SK-N-SH (cell line): ENCODE measurements at regions not wholly inside any gene's neighbourhood (a gene's known extent, or its start where the extent isn't known, plus 50 kb on each side); places are given as distances from the start of the nearest gene placed in this dataset.

Experiments
- CTCF ChIA-PET: fragments of 300-600, 350-600 bp; formaldehyde crosslinking; extraction: SDS; loops from one replicate; lab custom pipeline; 2021; lab: Yijun Ruan, JAX
- POLR2A ChIA-PET: fragments of 350-600 bp; sonication (Branson Sonifier 250); formaldehyde crosslinking; extraction: SDS; loops from one replicate; lab custom pipeline; 2020; ENCODE audit warnings: antibody characterized with exemption, inconsistent platforms; lab: Yijun Ruan, JAX
- DNase-seq: peaks from one replicate; pipeline ENCODE4 v3.0.0; 2012
- H2AFZ ChIP-seq: fragments of 200-600 bp; sonication (generic); 2 replicates; pipeline ENCODE4 v1.8.1; 2016; ENCODE audit warnings: antibody characterized with exemption, mild to moderate bottlenecking, low read depth
- H3F3A ChIP-seq: fragments of 200-600 bp; sonication (generic); replicated peaks from 2 replicates; pipeline ENCODE3; 2016; ENCODE audit warnings: antibody characterized with exemption, mild to moderate bottlenecking; ENCODE audit not compliant: insufficient read depth
- H3K27ac ChIP-seq, 2 experiments: fragments of 200-500 bp in 1 of 2; fragments of 200-600 bp in 1 of 2; sonication (Bioruptor generic) in 1 of 2; sonication (generic), shearing (Covaris generic) in 1 of 2; 2 replicates each; pipeline versions ENCODE4 v1.5.1 to v1.6.1; 2014 to 2016; ENCODE audit warnings: low read depth in 2 of 2, inconsistent platforms in 1 of 2, low read length in 1 of 2, mild to moderate bottlenecking in 1 of 2, mixed read lengths in 1 of 2
- H3K27me3 ChIP-seq: fragments of 200-600 bp; sonication (generic), shearing (Covaris generic); 2 replicates; pipeline ENCODE4 v1.6.1; 2016; ENCODE audit warnings: mixed run types; ENCODE audit not compliant: insufficient read depth
- H3K36me3 ChIP-seq, 2 experiments: fragments of 200-500 bp in 1 of 2; fragments of 200-600 bp in 1 of 2; sonication (Bioruptor generic) in 1 of 2; sonication (generic) in 1 of 2; replicated peaks in 1 of 2; 2 replicates each; pipeline versions ENCODE3 to v1.5.1; 2014 to 2016; ENCODE audit warnings: low read length in 1 of 2, mild to moderate bottlenecking in 1 of 2; ENCODE audit not compliant: insufficient read depth in 2 of 2, control insufficient read depth in 1 of 2
- H3K4me1 ChIP-seq, 2 experiments: fragments of 200-500 bp in 1 of 2; fragments of 200-600 bp in 1 of 2; sonication (Bioruptor generic) in 1 of 2; sonication (generic), shearing (Covaris generic) in 1 of 2; 2 replicates each; pipeline versions ENCODE4 v1.5.1 to v1.6.1; 2014 to 2016; ENCODE audit warnings: low read depth in 1 of 2, low read length in 1 of 2, mixed run types in 1 of 2; ENCODE audit not compliant: insufficient read depth in 2 of 2, control insufficient read depth in 1 of 2
- H3K4me2 ChIP-seq: fragments of 200-600 bp; sonication (generic), shearing (Covaris generic); 2 replicates; pipeline ENCODE4 v1.6.1; 2017; ENCODE audit warnings: mixed run types
- H3K4me3 ChIP-seq, 2 experiments: fragments of 200-500 bp in 1 of 2; fragments of 200-600 bp in 1 of 2; sonication (Bioruptor generic) in 1 of 2; sonication (generic), shearing (Covaris generic) in 1 of 2; 2 replicates each; pipeline versions ENCODE4 v1.5.1 to v1.8.1; 2014 to 2016; ENCODE audit warnings: low read depth in 2 of 2, inconsistent platforms in 1 of 2, low read length in 1 of 2, mild to moderate bottlenecking in 1 of 2, mixed read lengths in 1 of 2, moderate library complexity in 1 of 2
- H3K79me2 ChIP-seq: fragments of 200-600 bp; sonication (generic); 2 replicates; pipeline ENCODE4 v1.8.1; 2017; ENCODE audit warnings: mild to moderate bottlenecking; ENCODE audit not compliant: insufficient read depth
- H3K9ac ChIP-seq: fragments of 200-600 bp; sonication (generic); 2 replicates; pipeline ENCODE4 v1.6.1; 2017; ENCODE audit warnings: mixed run types
- H3K9me2 ChIP-seq: fragments of 200-600 bp; sonication (generic); 2 replicates; pipeline ENCODE4 v1.6.1; 2017; ENCODE audit warnings: mixed run types
- H3K9me3 ChIP-seq: fragments of 200-600 bp; sonication (generic); 2 replicates; pipeline ENCODE4 v1.6.1; 2017; ENCODE audit warnings: mixed run types, mild to moderate bottlenecking, moderate library complexity
- H4K20me1 ChIP-seq: fragments of 200-600 bp; sonication (generic); 2 replicates; pipeline ENCODE4 v1.6.1; 2017; ENCODE audit warnings: mild to moderate bottlenecking, mixed run types; ENCODE audit not compliant: insufficient read depth
- ELF1 ChIP-seq: IDR thresholded peaks from 2 replicates; pipeline ENCODE4 v1.4.0; 2012
- EP300 ChIP-seq, 2 experiments: IDR thresholded peaks; 2 replicates each; pipeline versions ENCODE4 v1.4.0 to v1.6.1; 2012; ENCODE audit warnings: borderline replicate concordance in 1 of 2, low read depth in 1 of 2, low read length in 1 of 2
- FOXJ3 ChIP-seq: sonication (generic); formaldehyde crosslinking; IDR thresholded peaks from 2 replicates; pipeline ENCODE4 v1.5.1; 2020; ENCODE audit warnings: mild to moderate bottlenecking, missing genetic modification reagents
- FOXM1 ChIP-seq: IDR thresholded peaks from 2 replicates; pipeline ENCODE4 v1.4.0; 2012; ENCODE audit warnings: low read depth, mild to moderate bottlenecking
- GABPA ChIP-seq: IDR thresholded peaks from 2 replicates; pipeline ENCODE4 v1.4.0; 2012; ENCODE audit warnings: low read depth, mild to moderate bottlenecking
- JUND ChIP-seq: IDR thresholded peaks from 2 replicates; pipeline ENCODE4 v1.4.0; 2012
- POLR2AphosphoS5 ChIP-seq: IDR thresholded peaks from 2 replicates; pipeline ENCODE4 v1.6.1; 2012; ENCODE audit warnings: low read depth, low read length
- RCOR1 ChIP-seq: fragments of 150-350 bp; IDR thresholded peaks from 2 replicates; pipeline ENCODE4 v1.6.1; 2017; ENCODE audit warnings: antibody characterized with exemption, low read length
- RFX5 ChIP-seq: IDR thresholded peaks from 2 replicates; pipeline ENCODE4 v1.6.1; 2012; ENCODE audit warnings: mild to moderate bottlenecking, improper control_type of control experiment, low read length
- RXRA ChIP-seq: IDR thresholded peaks from 2 replicates; pipeline ENCODE4 v1.4.0; 2012; ENCODE audit warnings: low read depth, mild to moderate bottlenecking, borderline replicate concordance
- SMC3 ChIP-seq: IDR thresholded peaks from 2 replicates; pipeline ENCODE4 v1.6.1; 2012; ENCODE audit warnings: low read depth, low read length, improper control_type of control experiment
- USF1 ChIP-seq: IDR thresholded peaks from 2 replicates; pipeline ENCODE4 v1.4.0; 2012; ENCODE audit warnings: low read depth, borderline replicate concordance
- WGBS: methylation state at CpG from one replicate; pipeline ENCODE4 v1.1.6; 2017; ENCODE audit warnings: low lambda C conversion rate; 5-methylcytosine and 5-hydroxymethylcytosine counted together
- TF ChIP-seq, protein P1 (sequence below): IDR thresholded peaks from 2 replicates; pipeline ENCODE4; 2012
- TF ChIP-seq, protein P2 (sequence below): IDR thresholded peaks from 2 replicates; pipeline ENCODE4 v1.4.0; 2012; ENCODE audit warnings: low read depth, borderline replicate concordance
- TF ChIP-seq, protein P3 (sequence below): fragments of 200-600 bp; sonication (generic); IDR thresholded peaks from 2 replicates; pipeline ENCODE4 v1.6.1; 2017; ENCODE audit warnings: antibody characterized with exemption, mild to moderate bottlenecking, moderate library complexity

DNA sequence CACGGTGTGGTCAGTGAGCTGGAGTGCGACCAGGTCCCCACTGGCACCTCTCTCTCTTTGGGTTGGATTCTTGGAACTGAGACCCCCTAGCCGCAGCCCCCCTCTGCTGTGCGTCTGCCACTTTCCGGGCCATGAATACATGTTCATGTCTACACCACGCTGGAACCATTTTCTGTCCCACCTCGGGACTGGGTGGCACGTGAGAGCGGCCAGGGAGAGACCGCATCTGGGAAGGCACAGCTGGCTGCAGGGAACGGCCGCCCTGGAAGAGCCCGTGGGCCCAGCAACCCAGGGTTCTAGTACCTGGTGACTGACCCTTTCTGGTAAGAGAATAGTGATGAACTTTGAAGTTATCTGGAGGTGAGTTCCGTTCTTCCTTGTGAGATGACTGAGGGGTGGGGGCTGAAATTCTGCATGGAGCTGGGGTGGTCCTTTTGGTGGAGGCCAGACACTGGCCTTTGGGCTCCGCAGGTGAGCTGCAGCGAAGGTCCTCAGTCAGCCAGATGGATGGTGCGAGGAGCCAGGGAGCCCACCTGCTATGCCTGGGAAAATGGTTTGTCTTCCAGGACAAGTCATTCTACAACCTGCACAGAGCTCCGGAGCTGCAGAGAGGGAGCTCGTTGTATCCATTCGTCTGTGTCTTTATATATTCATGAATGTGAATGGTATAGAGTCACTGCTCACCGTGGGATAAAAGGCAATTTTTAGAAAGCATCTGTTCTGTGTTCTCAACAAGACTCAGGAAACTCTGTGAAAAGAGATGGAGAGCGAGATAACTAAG, 223.5 kb downstream of the NDUFA10 start:
- Histone ChIP-seq H3K4me1 (peaks cover 0 to 6% of the 10 kb centered on the region in 2 experiments; a peak in 1 of 4 replicates), H3F3A (no peaks in the 10 kb centered on the region), H3K9me3 (no peaks in the 10 kb centered on the region; the same call in 1 of the 2 replicates), H3K27ac (no peak overlapping the region), H3K4me2 (no peak overlapping the region), H3K9ac (no peak overlapping the region), H3K27me3 (no peaks in the 10 kb centered on the region), H3K9me2 (no peaks in the 10 kb centered on the region), H2AFZ (no peak overlapping the region), H3K79me2 (no peaks in the 10 kb centered on the region), H3K4me3 (no peak overlapping the region), H3K36me3 (no peaks in the 10 kb centered on the region), H4K20me1 (no peaks in the 10 kb centered on the region)
- ChIA-PET CTCF (interaction anchor here (0.9 kb wide), 1 partner anchor 135 kb away, joined by 3 read pairs; no protein-coding TSS in a partner anchor), POLR2A (no interaction called here)
- DNase-seq = no peak
- 45% methylated on average over 17 of the region's 22 CpGs for WGBS
- TF ChIP-seq RFX5 (no peak), RXRA (no peak), GABPA (no peak), ELF1 (no peak), USF1 (no peak), POLR2AphosphoS5 (no peak), SMC3 (no peak), FOXJ3 (CRISPR knock-in tag) (no peak), EP300 (IDR thresholded peaks at IDR 0.05; ENCODE audit: borderline replicate concordance in 1 of 2, low read depth in 1 of 2, low read length in 1 of 2) (no peak), FOXM1 (no peak), JUND (no peak), RCOR1 (no peak)
- TF ChIP-seq, protein P1, sequence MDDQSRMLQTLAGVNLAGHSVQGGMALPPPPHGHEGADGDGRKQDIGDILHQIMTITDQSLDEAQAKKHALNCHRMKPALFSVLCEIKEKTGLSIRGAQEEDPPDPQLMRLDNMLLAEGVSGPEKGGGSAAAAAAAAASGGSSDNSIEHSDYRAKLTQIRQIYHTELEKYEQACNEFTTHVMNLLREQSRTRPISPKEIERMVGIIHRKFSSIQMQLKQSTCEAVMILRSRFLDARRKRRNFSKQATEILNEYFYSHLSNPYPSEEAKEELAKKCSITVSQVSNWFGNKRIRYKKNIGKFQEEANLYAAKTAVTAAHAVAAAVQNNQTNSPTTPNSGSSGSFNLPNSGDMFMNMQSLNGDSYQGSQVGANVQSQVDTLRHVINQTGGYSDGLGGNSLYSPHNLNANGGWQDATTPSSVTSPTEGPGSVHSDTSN = no peak
- TF ChIP-seq, protein P2, sequence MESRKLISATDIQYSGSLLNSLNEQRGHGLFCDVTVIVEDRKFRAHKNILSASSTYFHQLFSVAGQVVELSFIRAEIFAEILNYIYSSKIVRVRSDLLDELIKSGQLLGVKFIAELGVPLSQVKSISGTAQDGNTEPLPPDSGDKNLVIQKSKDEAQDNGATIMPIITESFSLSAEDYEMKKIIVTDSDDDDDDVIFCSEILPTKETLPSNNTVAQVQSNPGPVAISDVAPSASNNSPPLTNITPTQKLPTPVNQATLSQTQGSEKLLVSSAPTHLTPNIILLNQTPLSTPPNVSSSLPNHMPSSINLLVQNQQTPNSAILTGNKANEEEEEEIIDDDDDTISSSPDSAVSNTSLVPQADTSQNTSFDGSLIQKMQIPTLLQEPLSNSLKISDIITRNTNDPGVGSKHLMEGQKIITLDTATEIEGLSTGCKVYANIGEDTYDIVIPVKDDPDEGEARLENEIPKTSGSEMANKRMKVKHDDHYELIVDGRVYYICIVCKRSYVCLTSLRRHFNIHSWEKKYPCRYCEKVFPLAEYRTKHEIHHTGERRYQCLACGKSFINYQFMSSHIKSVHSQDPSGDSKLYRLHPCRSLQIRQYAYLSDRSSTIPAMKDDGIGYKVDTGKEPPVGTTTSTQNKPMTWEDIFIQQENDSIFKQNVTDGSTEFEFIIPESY = no peak
- TF ChIP-seq, protein P3, sequence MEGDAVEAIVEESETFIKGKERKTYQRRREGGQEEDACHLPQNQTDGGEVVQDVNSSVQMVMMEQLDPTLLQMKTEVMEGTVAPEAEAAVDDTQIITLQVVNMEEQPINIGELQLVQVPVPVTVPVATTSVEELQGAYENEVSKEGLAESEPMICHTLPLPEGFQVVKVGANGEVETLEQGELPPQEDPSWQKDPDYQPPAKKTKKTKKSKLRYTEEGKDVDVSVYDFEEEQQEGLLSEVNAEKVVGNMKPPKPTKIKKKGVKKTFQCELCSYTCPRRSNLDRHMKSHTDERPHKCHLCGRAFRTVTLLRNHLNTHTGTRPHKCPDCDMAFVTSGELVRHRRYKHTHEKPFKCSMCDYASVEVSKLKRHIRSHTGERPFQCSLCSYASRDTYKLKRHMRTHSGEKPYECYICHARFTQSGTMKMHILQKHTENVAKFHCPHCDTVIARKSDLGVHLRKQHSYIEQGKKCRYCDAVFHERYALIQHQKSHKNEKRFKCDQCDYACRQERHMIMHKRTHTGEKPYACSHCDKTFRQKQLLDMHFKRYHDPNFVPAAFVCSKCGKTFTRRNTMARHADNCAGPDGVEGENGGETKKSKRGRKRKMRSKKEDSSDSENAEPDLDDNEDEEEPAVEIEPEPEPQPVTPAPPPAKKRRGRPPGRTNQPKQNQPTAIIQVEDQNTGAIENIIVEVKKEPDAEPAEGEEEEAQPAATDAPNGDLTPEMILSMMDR = no peak
